NCI-H69 (cell line): ENCODE measurements at regions not wholly inside any gene's neighbourhood (a gene's known extent, or its start where the extent isn't known, plus 50 kb on each side); places are given as distances from the start of the nearest gene placed in this dataset.
"Not testable (repeated sequence)": the region's sequence is repeated elsewhere in the genome, so short reads cannot be mapped to it uniquely, and the experiment has no call there.

Source experiments
- DNase-seq: peaks from one replicate; lab custom pipeline; 2025; lab: John Stamatoyannopoulos, UW

DNA sequence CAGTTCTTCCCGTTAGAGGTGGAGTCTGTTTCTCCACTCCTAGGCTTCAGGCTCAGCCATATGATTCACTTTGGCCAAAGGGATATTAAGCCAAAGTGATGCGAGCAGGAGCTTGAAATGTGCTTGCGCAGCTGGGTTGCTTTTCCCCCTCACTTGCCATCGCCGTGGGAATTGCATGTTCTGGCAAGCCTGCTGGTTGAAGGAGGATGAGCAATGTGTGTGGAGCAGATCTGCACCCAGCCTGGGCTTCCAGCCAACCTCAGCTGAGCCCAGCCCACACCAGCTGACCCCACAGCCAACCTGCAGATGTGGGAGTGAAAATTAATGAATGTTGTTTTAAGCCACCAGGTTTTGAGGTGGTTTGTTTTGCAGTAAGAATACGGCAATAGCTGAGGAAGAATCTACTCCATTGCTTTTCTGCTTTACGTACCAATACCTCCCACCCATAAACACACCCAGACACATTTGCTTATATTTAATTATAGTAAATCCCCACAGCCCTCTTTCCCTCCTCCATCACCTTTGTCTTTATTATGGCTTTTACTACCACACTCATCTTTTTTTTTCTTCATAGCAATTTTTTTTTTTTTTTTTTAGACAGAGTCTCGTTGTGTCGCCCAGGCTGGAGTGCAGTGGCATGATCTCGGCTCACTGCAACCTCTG, 132.8 kb upstream of the FUNDC1 start:
- peak; percentile 96 for DNase-seq

GRCh38 chrX:44674906-44675305, 132.2 kb upstream of the FUNDC1 start:
- no peak for DNase-seq

- peak; percentile 2 for DNase-seq
These were observed 127.0 kb upstream of the FUNDC1 start for GRCh38 chrX:44669626-44670025.

- no peak for DNase-seq
These were observed 125.1 kb upstream of the FUNDC1 start for GRCh38 chrX:44667771-44668170.

- DNase-seq = not testable (repeated sequence)
These were observed 115.1 kb upstream of the FUNDC1 start for GRCh38 chrX:44657718-44658246.

DNA sequence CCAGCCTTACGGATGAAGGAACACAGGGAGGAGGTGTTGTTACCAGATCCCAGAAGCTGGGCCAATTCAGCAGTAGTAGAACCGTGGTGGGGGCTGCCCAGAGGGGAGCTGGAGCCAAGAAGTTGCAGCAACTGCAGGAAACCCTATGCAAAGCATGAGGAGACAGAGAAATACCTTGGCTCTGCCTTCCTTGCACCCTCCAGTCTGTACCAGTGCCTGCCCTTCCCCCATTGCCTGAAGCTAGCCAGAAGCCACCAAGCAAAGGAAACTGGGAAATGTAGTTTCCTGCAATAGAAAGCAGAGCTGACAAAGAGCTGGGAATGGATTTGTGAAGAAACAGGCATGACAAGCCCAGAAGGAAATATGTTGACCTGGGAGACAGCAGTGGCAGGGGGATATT, 108.7 kb upstream of the FUNDC1 start:
- peak; percentile 37 for DNase-seq

DNA sequence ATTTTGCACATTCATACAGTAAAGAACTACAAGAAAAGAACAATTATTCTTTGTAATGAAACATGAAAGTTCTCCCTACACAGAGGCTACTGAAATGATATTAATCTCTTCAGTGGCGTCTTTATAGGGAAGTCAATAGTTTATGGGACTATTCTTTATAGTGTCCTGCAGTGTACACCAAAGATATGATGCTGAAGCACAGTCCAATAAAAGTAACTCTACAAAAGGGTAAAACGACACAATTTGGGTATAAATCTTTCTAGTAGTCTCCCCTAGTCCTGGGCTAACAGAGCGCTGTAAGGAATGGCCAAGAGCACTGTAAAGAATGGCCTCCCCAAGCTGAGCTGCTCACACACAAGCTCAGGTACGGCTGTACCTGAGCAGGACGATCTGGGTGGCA, 101.1 kb upstream of the FUNDC1 start:
- DNase-seq = no peak

- DNase-seq = no peak
These were observed 94.6 kb upstream of the FUNDC1 start for GRCh38 chrX:44637282-44637681.

- no peak for DNase-seq
These were observed 78.4 kb upstream of the FUNDC1 start for GRCh38 chrX:44621078-44621477.

DNA sequence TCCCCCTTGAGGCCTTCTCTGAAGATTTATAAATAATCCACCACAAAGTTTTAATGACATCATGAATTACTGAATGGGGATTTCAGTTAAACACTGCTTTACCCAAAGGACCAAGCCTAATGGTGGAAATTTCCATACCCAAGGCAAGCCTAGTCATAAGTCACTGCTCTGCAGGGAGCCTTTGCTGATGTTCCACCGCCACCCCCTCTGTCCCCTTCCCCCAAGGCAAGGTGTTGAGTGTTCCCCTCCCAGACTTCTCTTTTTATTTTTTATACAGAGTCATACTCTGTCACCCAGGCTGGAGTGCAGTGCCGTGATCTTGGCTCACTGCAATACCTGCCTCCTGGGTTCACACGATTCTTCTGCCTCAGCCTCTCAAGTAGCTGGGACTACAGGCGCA, 76.4 kb upstream of the FUNDC1 start:
- no peak for DNase-seq

- no peak for DNase-seq
These were observed 53.6 kb upstream of the FUNDC1 start for GRCh38 chrX:44596277-44596676.
